Right renal cortex interstitium (tissue), 3 donors: ENCODE measurements at regions not wholly inside any gene's neighbourhood (a gene's known extent, or its start where the extent isn't known, plus 50 kb on each side); places are given as distances from the start of the nearest gene placed in this dataset.
A peak's percentile ranks its signal among the peaks of the same experiment; 100 is the strongest.

Experiments
- DNase-seq, 3 donors: peaks; one replicate each; pipeline ENCODE4 v3.0.0-alpha.2; 2013; ENCODE audit warnings: low read depth in 3 of 3, low spot score in 2 of 3

- DNase-seq = no peak
Measured at GRCh38 chr9:108316066-108316465, 539.7 kb downstream of the ACTL7B start.

GRCh38 chr9:108311745-108312144 is 544.0 kb downstream of the ACTL7B start:
- no peak for DNase-seq

- DNase-seq = no peak
Measured at GRCh38 chr9:108310202-108310601, 545.6 kb downstream of the ACTL7B start.

- no peak for DNase-seq
Measured at GRCh38 chr9:108300306-108301287, 555.2 kb downstream of the ACTL7B start.

GRCh38 chr9:108297073-108297472 is 558.7 kb downstream of the ACTL7B start:
- DNase-seq = no peak

- DNase-seq = no peak
Measured at GRCh38 chr9:108296056-108296455, 559.7 kb downstream of the ACTL7B start.

- no peak for DNase-seq
Measured at GRCh38 chr9:108291586-108291932, 564.2 kb downstream of the ACTL7B start.

- no peak for DNase-seq
Measured at GRCh38 chr9:108290839-108291585, 564.8 kb downstream of the ACTL7B start.

- no peak for DNase-seq
Measured at GRCh38 chr9:108286638-108287206, 569.1 kb downstream of the ACTL7B start.

- no peak for DNase-seq
Measured at GRCh38 chr9:108283696-108284095, 572.1 kb downstream of the ACTL7B start.

- DNase-seq = no peak
Measured at GRCh38 chr9:108282872-108283271, 572.9 kb downstream of the ACTL7B start.

GRCh38 chr9:108281696-108282095 is 574.1 kb downstream of the ACTL7B start:
- DNase-seq = no peak

GRCh38 chr9:108278341-108278740 is 577.4 kb downstream of the ACTL7B start:
- no peak for DNase-seq

GRCh38 chr9:108277216-108277615 is 578.6 kb downstream of the ACTL7B start:
- no peak for DNase-seq

GRCh38 chr9:108275906-108276305 is 579.9 kb downstream of the ACTL7B start:
- DNase-seq = no peak

- DNase-seq = no peak
Measured at GRCh38 chr9:108274971-108275370, 580.8 kb downstream of the ACTL7B start.

GRCh38 chr9:108273988-108274387 is 581.8 kb downstream of the ACTL7B start:
- DNase-seq = no peak

- DNase-seq = no peak
Measured at GRCh38 chr9:108272349-108272899, 583.4 kb downstream of the ACTL7B start.

GRCh38 chr9:108271646-108272348 is 584.0 kb downstream of the ACTL7B start:
- DNase-seq = peak; percentile 57 to 67 (median 65)

GRCh38 chr9:108271236-108271635 is 584.5 kb downstream of the ACTL7B start:
- no peak for DNase-seq

GRCh38 chr9:108270561-108270960 is 585.2 kb downstream of the ACTL7B start:
- no peak for DNase-seq
